ENCODE measurements at regions not wholly inside any gene's neighbourhood (a gene's known extent, or its start where the extent isn't known, plus 50 kb on each side); places are given as distances from the start of the nearest gene placed in this dataset.

GRCh38 chr10:118922972-118923371 lies 106.5 kb upstream of the NANOS1 start:
- no peak for TF ChIP-seq CTCF (conservative IDR thresholded peaks at IDR 0.05)

DNA sequence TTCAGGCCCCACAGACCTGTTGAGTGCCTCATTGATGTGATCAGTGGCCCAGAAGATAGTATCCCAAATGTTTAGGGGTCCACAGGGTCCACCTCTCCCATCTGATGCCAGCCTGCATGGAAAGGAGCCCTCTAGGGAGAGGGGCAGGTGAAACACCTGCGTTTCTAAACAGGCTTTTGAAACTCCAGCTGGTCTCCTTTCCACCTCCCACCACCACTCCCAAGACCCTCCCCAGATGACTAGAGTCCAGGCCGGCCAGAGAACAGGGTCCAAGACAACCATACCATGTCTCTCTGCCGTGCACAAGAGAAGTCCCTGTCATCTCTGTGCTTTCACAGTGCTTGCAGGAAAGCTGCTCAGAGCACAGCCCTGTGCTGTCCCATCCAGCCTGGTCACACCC lies 105.0 kb upstream of the NANOS1 start:
- no peak overlapping the region for H3K27ac ChIP-seq
- TF ChIP-seq CTCF (conservative IDR thresholded peaks at IDR 0.05), result no peak

More at GRCh38 chr10:118922972-118923371, 106.5 kb upstream of the NANOS1 start:
- H3K27ac ChIP-seq, result no peak overlapping the region

- H3K27ac ChIP-seq, result no peak overlapping the region
- TF ChIP-seq CTCF (conservative IDR thresholded peaks at IDR 0.05), result no peak
Observed at GRCh38 chr10:118925404-118926071, 104.0 kb upstream of the NANOS1 start.

DNA sequence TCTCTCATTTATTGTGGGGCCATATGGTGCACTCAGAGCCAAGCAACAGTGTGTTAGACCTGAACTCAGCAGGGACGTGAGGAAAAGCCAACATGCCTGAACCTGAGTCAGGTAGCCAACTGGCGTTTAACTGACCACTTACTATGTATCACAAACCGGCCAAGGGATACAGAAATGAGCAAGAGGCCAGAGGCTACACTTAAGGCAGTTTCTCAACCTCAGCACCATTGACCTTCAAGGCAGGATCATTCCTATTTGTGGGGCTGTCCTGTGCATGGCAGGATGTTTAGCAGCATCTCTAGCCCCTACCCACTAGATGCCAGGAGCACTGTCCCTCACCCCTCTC lies 103.5 kb upstream of the NANOS1 start:
- no peak for TF ChIP-seq CTCF (conservative IDR thresholded peaks at IDR 0.05)
- H3K27ac ChIP-seq, result no peak overlapping the region

DNA sequence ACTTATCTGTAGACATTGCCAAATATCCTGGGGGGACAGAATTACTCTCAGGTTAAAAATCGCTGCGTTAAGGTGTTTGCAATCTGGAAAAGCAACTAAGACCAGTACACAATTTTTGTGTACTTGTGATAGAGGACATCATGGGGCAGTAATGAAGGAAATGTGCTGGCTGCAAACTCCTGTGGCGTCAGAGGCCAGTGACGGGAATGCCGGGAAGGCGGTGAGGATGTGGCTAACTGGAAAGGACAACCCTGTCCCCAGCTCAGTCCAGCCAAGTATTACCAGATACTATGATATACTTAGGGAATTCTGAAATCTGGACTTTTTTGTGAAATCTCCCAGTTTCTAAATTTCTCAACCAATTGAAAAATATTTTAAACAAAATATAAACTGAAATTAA lies 103.1 kb upstream of the NANOS1 start:
- H3K27ac ChIP-seq, result no peak overlapping the region
- no peak for TF ChIP-seq CTCF (conservative IDR thresholded peaks at IDR 0.05)

- H3K27ac ChIP-seq, result no peak overlapping the region
- no peak for TF ChIP-seq CTCF (conservative IDR thresholded peaks at IDR 0.05)
Observed at GRCh38 chr10:118926903-118927302, 102.6 kb upstream of the NANOS1 start.

DNA sequence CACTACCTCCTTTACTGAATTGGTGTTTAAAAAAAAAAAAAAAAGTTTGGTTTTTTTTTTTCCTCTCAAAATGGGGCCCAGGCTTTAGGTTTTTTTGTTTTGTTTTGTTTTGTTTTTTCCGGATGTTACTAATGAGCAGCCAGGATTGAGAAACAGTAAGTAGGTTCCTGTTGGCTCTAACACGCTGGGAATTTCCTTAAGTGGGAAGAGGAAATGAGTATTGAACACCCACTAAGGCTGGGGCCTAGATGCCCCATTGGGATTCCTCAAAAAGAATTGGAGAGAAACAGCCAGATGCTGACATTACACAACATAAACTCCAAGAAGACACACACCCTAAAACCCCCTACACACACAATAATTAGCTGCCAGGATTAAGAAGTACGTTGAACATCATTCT lies 102.2 kb upstream of the NANOS1 start:
- no peak for TF ChIP-seq CTCF (conservative IDR thresholded peaks at IDR 0.05)
- H3K27ac ChIP-seq, result no peak overlapping the region

Data from VCaP (cell line).